PC-9 (cell line): ENCODE measurements at regions not wholly inside any gene's neighbourhood (a gene's known extent, or its start where the extent isn't known, plus 50 kb on each side); places are given as distances from the start of the nearest gene placed in this dataset.

Source experiments
- BruUV-seq: library from RNA; stranded (reverse); fragments of 400-500 nt; replicated peaks from 2 replicates; lab custom pipeline; 2021; lab: Mats Ljungman, UMichigan
- CTCF ChIA-PET: fragments of 300-600 bp; sonication (Branson Sonifier 250); formaldehyde crosslinking; loops from one replicate; lab custom pipeline; 2022; ENCODE audit warnings: antibody characterized with exemption; lab: Charles Lee
- POLR2A ChIA-PET: fragments of 300-600 bp; sonication (Branson Sonifier 250); formaldehyde crosslinking; loops from one replicate; lab custom pipeline; 2022; ENCODE audit warnings: antibody characterized with exemption; ENCODE audit not compliant: unreplicated experiment; lab: Charles Lee
- DNase-seq, 2 experiments: peaks; one replicate each; pipeline versions ENCODE4 v3.0.0 to v3.0.0-alpha.2; 2015 to 2022; ENCODE audit warnings: mixed read lengths in 1 of 2
- H2AFZ ChIP-seq: fragments of 200-600 bp; sonication (generic); 2 replicates; pipeline ENCODE4 v1.8.1; 2017; ENCODE audit warnings: antibody characterized with exemption
- H3F3A ChIP-seq: fragments of 200-600 bp; sonication (generic); 2 replicates; pipeline ENCODE4 v1.8.1; 2017; ENCODE audit warnings: antibody characterized with exemption, mild to moderate bottlenecking, low read depth; ENCODE audit not compliant: insufficient read depth
- H3K27ac ChIP-seq: fragments of 200-600 bp; sonication (generic); 2 replicates; pipeline ENCODE4 v1.6.1; 2016; ENCODE audit warnings: mixed run types
- H3K27me3 ChIP-seq: fragments of 200-600 bp; sonication (generic); 2 replicates; pipeline ENCODE4 v1.6.1; 2016; ENCODE audit warnings: low read depth, mixed run types; ENCODE audit not compliant: insufficient read depth
- H3K36me3 ChIP-seq: fragments of 200-600 bp; sonication (generic); 2 replicates; pipeline ENCODE4 v1.6.1; 2016; ENCODE audit warnings: low read depth, mixed run types
- H3K4me1 ChIP-seq: fragments of 200-600 bp; sonication (generic); replicated peaks from 2 replicates; pipeline ENCODE4 v1.6.1; 2016; ENCODE audit warnings: mixed run types; ENCODE audit not compliant: insufficient read depth
- H3K4me2 ChIP-seq: fragments of 200-600 bp; sonication (generic); 2 replicates; pipeline ENCODE4 v1.6.1; 2017; ENCODE audit warnings: mixed run types
- H3K4me3 ChIP-seq: fragments of 200-600 bp; sonication (generic); 2 replicates; pipeline ENCODE4 v1.6.1; 2016; ENCODE audit warnings: mixed run types
- H3K79me2 ChIP-seq: fragments of 200-600 bp; sonication (generic); 2 replicates; pipeline ENCODE4 v1.6.1; 2017; ENCODE audit warnings: low read depth, mixed run types
- H3K9me2 ChIP-seq: fragments of 200-600 bp; sonication (generic); 2 replicates; pipeline ENCODE4 v1.8.1; 2017; ENCODE audit warnings: mild to moderate bottlenecking; ENCODE audit not compliant: insufficient read depth
- H3K9me3 ChIP-seq: fragments of 200-600 bp; sonication (generic); 2 replicates; pipeline ENCODE4 v1.8.1; 2016; ENCODE audit warnings: low read depth; ENCODE audit not compliant: insufficient read depth
- H4K20me1 ChIP-seq: fragments of 200-600 bp; sonication (generic); 2 replicates; pipeline ENCODE4 v1.8.1; 2017; ENCODE audit not compliant: insufficient read depth
- EZH2 ChIP-seq: fragments of 200-600 bp; sonication (generic); IDR thresholded peaks from 2 replicates; pipeline ENCODE4 v1.8.0; 2017; ENCODE audit warnings: antibody characterized with exemption, low read depth
- intact Hi-C: fragments of 100-400 bp; cut with micrococcal nuclease; formaldehyde crosslinking; loops from one replicate; pipeline ENCODE4 v1.10.0; 2022; ENCODE audit not compliant: unreplicated experiment
- TF ChIP-seq, protein P1 (sequence below): fragments of 200-600 bp; sonication (generic); conservative IDR thresholded peaks from 2 replicates; pipeline ENCODE4 v1.6.1; 2017; ENCODE audit warnings: mixed run types, antibody characterized with exemption, mild to moderate bottlenecking, moderate library complexity

GRCh38 chr11:91703042-91703441 is 521.6 kb upstream of the FAT3 start:
- Histone ChIP-seq H3F3A (no peaks in the 10 kb centered on the region), H3K4me2 (no peak overlapping the region), H3K4me1 (no peaks in the 10 kb centered on the region), H3K36me3 (no peaks in the 10 kb centered on the region), H3K4me3 (no peak overlapping the region), H4K20me1 (no peaks in the 10 kb centered on the region), H3K9me3 (no peaks in the 10 kb centered on the region), H3K9me2 (no peaks in the 10 kb centered on the region), H3K79me2 (no peaks in the 10 kb centered on the region), H2AFZ (no peak overlapping the region; the same call in 1 of the 2 replicates), H3K27ac (no peak overlapping the region), H3K27me3 (no peaks in the 10 kb centered on the region)
- intact Hi-C loops, result no loop called here
- DNase-seq, result no peak
- no peak for TF ChIP-seq EZH2
- TF ChIP-seq, protein P1, sequence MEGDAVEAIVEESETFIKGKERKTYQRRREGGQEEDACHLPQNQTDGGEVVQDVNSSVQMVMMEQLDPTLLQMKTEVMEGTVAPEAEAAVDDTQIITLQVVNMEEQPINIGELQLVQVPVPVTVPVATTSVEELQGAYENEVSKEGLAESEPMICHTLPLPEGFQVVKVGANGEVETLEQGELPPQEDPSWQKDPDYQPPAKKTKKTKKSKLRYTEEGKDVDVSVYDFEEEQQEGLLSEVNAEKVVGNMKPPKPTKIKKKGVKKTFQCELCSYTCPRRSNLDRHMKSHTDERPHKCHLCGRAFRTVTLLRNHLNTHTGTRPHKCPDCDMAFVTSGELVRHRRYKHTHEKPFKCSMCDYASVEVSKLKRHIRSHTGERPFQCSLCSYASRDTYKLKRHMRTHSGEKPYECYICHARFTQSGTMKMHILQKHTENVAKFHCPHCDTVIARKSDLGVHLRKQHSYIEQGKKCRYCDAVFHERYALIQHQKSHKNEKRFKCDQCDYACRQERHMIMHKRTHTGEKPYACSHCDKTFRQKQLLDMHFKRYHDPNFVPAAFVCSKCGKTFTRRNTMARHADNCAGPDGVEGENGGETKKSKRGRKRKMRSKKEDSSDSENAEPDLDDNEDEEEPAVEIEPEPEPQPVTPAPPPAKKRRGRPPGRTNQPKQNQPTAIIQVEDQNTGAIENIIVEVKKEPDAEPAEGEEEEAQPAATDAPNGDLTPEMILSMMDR, result no peak
- ChIA-PET POLR2A (no interaction called here), CTCF (no interaction called here)
- no TSS peak for BruUV-seq

- ChIA-PET CTCF (no interaction called here), POLR2A (no interaction called here)
- intact Hi-C loops, result no loop called here
- Histone ChIP-seq H3K4me1 (no peaks in the 10 kb centered on the region), H3F3A (no peaks in the 10 kb centered on the region), H3K9me3 (peaks cover 4% of the 10 kb centered on the region; the same call in 1 of the 2 replicates), H4K20me1 (no peaks in the 10 kb centered on the region), H3K9me2 (no peaks in the 10 kb centered on the region), H3K27me3 (no peaks in the 10 kb centered on the region), H3K36me3 (no peaks in the 10 kb centered on the region), H2AFZ (no peak overlapping the region), H3K27ac (no peak overlapping the region), H3K4me2 (no peak overlapping the region), H3K4me3 (no peak overlapping the region), H3K79me2 (no peaks in the 10 kb centered on the region)
- TF ChIP-seq, protein P1, result no peak
- no peak for TF ChIP-seq EZH2
- DNase-seq, result no peak
- no TSS peak for BruUV-seq
Observed at GRCh38 chr11:91700854-91701253, 523.8 kb upstream of the FAT3 start.

GRCh38 chr11:91698845-91699244 is 525.8 kb upstream of the FAT3 start:
- Histone ChIP-seq H3F3A (no peaks in the 10 kb centered on the region), H3K27me3 (no peaks in the 10 kb centered on the region), H3K9me3 (peaks cover 4% of the 10 kb centered on the region; the same call in 1 of the 2 replicates), H3K4me1 (no peaks in the 10 kb centered on the region), H3K79me2 (no peaks in the 10 kb centered on the region), H2AFZ (no peak overlapping the region), H3K4me2 (no peak overlapping the region), H3K4me3 (no peak overlapping the region), H3K9me2 (no peaks in the 10 kb centered on the region), H3K27ac (no peak overlapping the region), H3K36me3 (no peaks in the 10 kb centered on the region), H4K20me1 (no peaks in the 10 kb centered on the region)
- no peak for DNase-seq
- intact Hi-C loops, result no loop called here
- no TSS peak for BruUV-seq
- ChIA-PET CTCF (no interaction called here), POLR2A (interaction anchor here (0.7 kb wide), 1 partner anchor 1022 kb away, joined by 3 read pairs; no protein-coding TSS in a partner anchor)
- TF ChIP-seq, protein P1, result no peak
